ENCODE measurements at regions not wholly inside any gene's neighbourhood (a gene's known extent, or its start where the extent isn't known, plus 50 kb on each side); places are given as distances from the start of the nearest gene placed in this dataset.

DNA sequence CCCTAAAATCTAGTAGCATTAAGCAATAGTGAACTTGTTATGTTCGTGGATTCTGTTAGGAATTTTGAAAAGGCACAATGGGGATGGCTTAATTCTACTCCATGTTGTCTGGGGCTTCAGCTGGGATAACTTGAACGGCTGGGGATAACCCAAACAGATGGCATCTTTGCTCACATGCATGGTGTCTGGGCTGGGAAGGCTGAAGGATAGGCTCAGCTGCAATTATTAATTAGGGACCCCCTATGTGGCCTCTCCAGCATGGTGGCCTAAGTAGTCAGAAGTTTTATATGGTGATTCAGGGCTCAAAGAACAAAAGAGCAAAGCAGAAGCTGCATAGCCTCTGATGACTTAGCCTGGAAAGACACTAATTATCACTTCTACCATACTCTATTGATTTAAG, 551.1 kb downstream of the PSAT1 start:
- TF ChIP-seq, protein P1, sequence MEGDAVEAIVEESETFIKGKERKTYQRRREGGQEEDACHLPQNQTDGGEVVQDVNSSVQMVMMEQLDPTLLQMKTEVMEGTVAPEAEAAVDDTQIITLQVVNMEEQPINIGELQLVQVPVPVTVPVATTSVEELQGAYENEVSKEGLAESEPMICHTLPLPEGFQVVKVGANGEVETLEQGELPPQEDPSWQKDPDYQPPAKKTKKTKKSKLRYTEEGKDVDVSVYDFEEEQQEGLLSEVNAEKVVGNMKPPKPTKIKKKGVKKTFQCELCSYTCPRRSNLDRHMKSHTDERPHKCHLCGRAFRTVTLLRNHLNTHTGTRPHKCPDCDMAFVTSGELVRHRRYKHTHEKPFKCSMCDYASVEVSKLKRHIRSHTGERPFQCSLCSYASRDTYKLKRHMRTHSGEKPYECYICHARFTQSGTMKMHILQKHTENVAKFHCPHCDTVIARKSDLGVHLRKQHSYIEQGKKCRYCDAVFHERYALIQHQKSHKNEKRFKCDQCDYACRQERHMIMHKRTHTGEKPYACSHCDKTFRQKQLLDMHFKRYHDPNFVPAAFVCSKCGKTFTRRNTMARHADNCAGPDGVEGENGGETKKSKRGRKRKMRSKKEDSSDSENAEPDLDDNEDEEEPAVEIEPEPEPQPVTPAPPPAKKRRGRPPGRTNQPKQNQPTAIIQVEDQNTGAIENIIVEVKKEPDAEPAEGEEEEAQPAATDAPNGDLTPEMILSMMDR (IDR thresholded peaks at IDR 0.05): no peak
- TF ChIP-seq POLR2A (IDR thresholded peaks at IDR 0.05): no peak

Measured in thyroid gland (tissue), 4 donors.